Thyroid gland (tissue), 4 donors: ENCODE measurements at regions not wholly inside any gene's neighbourhood (a gene's known extent, or its start where the extent isn't known, plus 50 kb on each side); places are given as distances from the start of the nearest gene placed in this dataset.
"Not testable (repeated sequence)": the region's sequence is repeated elsewhere in the genome, so short reads cannot be mapped to it uniquely, and the experiment has no call there.

Experiments used
- DNase-seq, 2 donors: peaks; one replicate each; pipeline ENCODE4 v3.0.0-alpha.2; 2019
- H3K27ac ChIP-seq, 3 donors: fragments of 200-600 bp; sonication (generic); 1 replicate in 2 of 3; 2 replicates in 1 of 3; pipeline ENCODE4 v1.5.1; 2016 to 2019; ENCODE audit warnings: mild to moderate bottlenecking in 1 of 3, moderate library complexity in 1 of 3
- H3K27me3 ChIP-seq: fragments of 200-600 bp; sonication (generic); one replicate; pipeline ENCODE4 v1.5.1; 2019
- H3K36me3 ChIP-seq, 2 donors: fragments of 200-600 bp; sonication (generic); one replicate each; pipeline ENCODE4 v1.5.1; 2016 to 2019
- H3K4me1 ChIP-seq, 2 donors: fragments of 200-600 bp; sonication (generic); one replicate each; pipeline ENCODE4 v1.5.1; 2017 to 2019
- H3K4me3 ChIP-seq, 3 donors: fragments of 200-600 bp; sonication (generic); replicated peaks in 1 of 3; 1 replicate in 2 of 3; 2 replicates in 1 of 3; pipeline ENCODE4 v1.5.1; 2016; ENCODE audit warnings: mild to moderate bottlenecking in 1 of 3
- H3K9me3 ChIP-seq: fragments of 200-600 bp; sonication (generic); one replicate; pipeline ENCODE4 v1.5.1; 2017
- CTCF ChIP-seq, 6 experiments: fragments of 200-600 bp in 3 of 6; fragments of 450-650 bp in 3 of 6; sonication (generic) in 3 of 6; IDR thresholded peaks; one replicate each; pipeline ENCODE4 v1.5.1; 2016 to 2019; ENCODE audit warnings: antibody characterized with exemption in 6 of 6, mild to moderate bottlenecking in 2 of 6, inconsistent platforms in 1 of 6, moderate library complexity in 1 of 6
- POLR2A ChIP-seq, 2 donors: fragments of 450-650 bp; IDR thresholded peaks; one replicate each; pipeline ENCODE4 v1.6.1; 2017; ENCODE audit warnings: antibody characterized with exemption in 2 of 2, mild to moderate bottlenecking in 2 of 2, moderate library complexity in 1 of 2
- WGBS, 2 donors: methylation state at CpG; one replicate each; pipeline ENCODE4 v1.1.5; 2017; 5-methylcytosine and 5-hydroxymethylcytosine counted together
- intact Hi-C: fragments of 100-400 bp; cut with DNase I; formaldehyde crosslinking; loops from one replicate; pipeline ENCODE4 v1.15.1; 2023

- H3K4me3 ChIP-seq, result no peak overlapping the region
- H3K4me1 ChIP-seq, result no peaks in the 10 kb centered on the region
- DNase-seq, result no peak
- TF ChIP-seq POLR2A (IDR thresholded peaks at IDR 0.05), result no peak
- TF ChIP-seq CTCF (IDR thresholded peaks at IDR 0.05), result no peak
- no peaks in the 10 kb centered on the region for H3K36me3 ChIP-seq
- H3K27me3 ChIP-seq, result no peaks in the 10 kb centered on the region
- no peak overlapping the region for H3K27ac ChIP-seq
- WGBS, 2 donors, result 91 to 93% methylated on average over 3 of the region's 3 CpGs
- intact Hi-C loops, result no loop called here
- no peaks in the 10 kb centered on the region for H3K9me3 ChIP-seq
Observed at GRCh38 chr18:71321319-71321718, 1032.5 kb downstream of the SOCS6 start.

- DNase-seq, result no peak
- intact Hi-C loops, result no loop called here
- no peaks in the 10 kb centered on the region for H3K4me1 ChIP-seq
- no peaks in the 10 kb centered on the region for H3K27me3 ChIP-seq
- H3K27ac ChIP-seq, result no peak overlapping the region
- no peak overlapping the region for H3K4me3 ChIP-seq
- TF ChIP-seq CTCF (IDR thresholded peaks at IDR 0.05) (no peak), POLR2A (IDR thresholded peaks at IDR 0.05) (no peak)
- no peaks in the 10 kb centered on the region for H3K36me3 ChIP-seq
- WGBS, 2 donors, result 55 to 65% methylated on average over 2 of the region's 2 CpGs
- no peaks in the 10 kb centered on the region for H3K9me3 ChIP-seq
Observed at GRCh38 chr18:71304856-71305255, 1016.0 kb downstream of the SOCS6 start.

- 56 to 62% methylated on average over 2 to 3 of the region's 3 CpGs for WGBS, 2 donors
- intact Hi-C loops, H3K4me1 ChIP-seq: not testable (repeated sequence)
Observed at GRCh38 chr18:71303743-71304142, 1014.9 kb downstream of the SOCS6 start.

GRCh38 chr18:71301596-71301995 is 1012.8 kb downstream of the SOCS6 start:
- intact Hi-C loops, result no loop called here
- DNase-seq, result no peak
- Histone ChIP-seq H3K4me1 (no peaks in the 10 kb centered on the region), H3K9me3 (no peaks in the 10 kb centered on the region), H3K4me3 (no peak overlapping the region), H3K36me3 (no peaks in the 10 kb centered on the region), H3K27ac (no peak overlapping the region), H3K27me3 (no peaks in the 10 kb centered on the region)
- WGBS, 2 donors, result 88 to 89% methylated on average over 4 of the region's 4 CpGs
- no peak for TF ChIP-seq POLR2A (IDR thresholded peaks at IDR 0.05)
- TF ChIP-seq CTCF (IDR thresholded peaks at IDR 0.05), result no peak

More at GRCh38 chr18:71303743-71304142, 1014.9 kb downstream of the SOCS6 start:
- not testable (repeated sequence) for H3K9me3 ChIP-seq, H3K27ac ChIP-seq, H3K36me3 ChIP-seq, H3K27me3 ChIP-seq, DNase-seq, H3K4me3 ChIP-seq

GRCh38 chr18:71294201-71294600 is 1005.4 kb downstream of the SOCS6 start:
- WGBS, 2 donors, result 80 to 87% methylated on average over 3 of the region's 3 CpGs
- intact Hi-C loops, result not testable (repeated sequence)

GRCh38 chr18:71293322-71293721 is 1004.5 kb downstream of the SOCS6 start:
- no peak for DNase-seq
- Histone ChIP-seq H3K36me3 (no peaks in the 10 kb centered on the region), H3K9me3 (no peaks in the 10 kb centered on the region), H3K4me3 (no peak overlapping the region), H3K4me1 (no peaks in the 10 kb centered on the region), H3K27ac (no peak overlapping the region), H3K27me3 (no peaks in the 10 kb centered on the region)
- intact Hi-C loops, result no loop called here
- TF ChIP-seq CTCF (IDR thresholded peaks at IDR 0.05) (no peak), POLR2A (IDR thresholded peaks at IDR 0.05) (no peak)

More at GRCh38 chr18:71294201-71294600, 1005.4 kb downstream of the SOCS6 start:
- not testable (repeated sequence) for H3K4me3 ChIP-seq, H3K9me3 ChIP-seq, DNase-seq, H3K36me3 ChIP-seq, H3K4me1 ChIP-seq, H3K27ac ChIP-seq, H3K27me3 ChIP-seq
